ENCODE measurements at regions not wholly inside any gene's neighbourhood (a gene's known extent, or its start where the extent isn't known, plus 50 kb on each side); places are given as distances from the start of the nearest gene placed in this dataset.

- DNase-seq = no peak
- no peak for ATAC-seq
- intact Hi-C loops (cut with DNase I) = no loop called here
- no peak overlapping the region for H3K4me3 ChIP-seq
- H3K36me3 ChIP-seq = no peaks in the 10 kb centered on the region
- no peaks in the 10 kb centered on the region for H3K4me1 ChIP-seq
- no peak overlapping the region for H3K27ac ChIP-seq
- TF ChIP-seq, protein P1, sequence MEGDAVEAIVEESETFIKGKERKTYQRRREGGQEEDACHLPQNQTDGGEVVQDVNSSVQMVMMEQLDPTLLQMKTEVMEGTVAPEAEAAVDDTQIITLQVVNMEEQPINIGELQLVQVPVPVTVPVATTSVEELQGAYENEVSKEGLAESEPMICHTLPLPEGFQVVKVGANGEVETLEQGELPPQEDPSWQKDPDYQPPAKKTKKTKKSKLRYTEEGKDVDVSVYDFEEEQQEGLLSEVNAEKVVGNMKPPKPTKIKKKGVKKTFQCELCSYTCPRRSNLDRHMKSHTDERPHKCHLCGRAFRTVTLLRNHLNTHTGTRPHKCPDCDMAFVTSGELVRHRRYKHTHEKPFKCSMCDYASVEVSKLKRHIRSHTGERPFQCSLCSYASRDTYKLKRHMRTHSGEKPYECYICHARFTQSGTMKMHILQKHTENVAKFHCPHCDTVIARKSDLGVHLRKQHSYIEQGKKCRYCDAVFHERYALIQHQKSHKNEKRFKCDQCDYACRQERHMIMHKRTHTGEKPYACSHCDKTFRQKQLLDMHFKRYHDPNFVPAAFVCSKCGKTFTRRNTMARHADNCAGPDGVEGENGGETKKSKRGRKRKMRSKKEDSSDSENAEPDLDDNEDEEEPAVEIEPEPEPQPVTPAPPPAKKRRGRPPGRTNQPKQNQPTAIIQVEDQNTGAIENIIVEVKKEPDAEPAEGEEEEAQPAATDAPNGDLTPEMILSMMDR (IDR thresholded peaks at IDR 0.05) = no peak
- no peaks in the 10 kb centered on the region for H3K27me3 ChIP-seq
- no peaks in the 10 kb centered on the region for H3K9me3 ChIP-seq
These were observed 265.0 kb upstream of the GLI3 start for GRCh38 chr7:42502022-42502421.

- Histone ChIP-seq H3K27ac (no peak overlapping the region), H3K4me1 (peaks cover 6 to 12% of the 10 kb centered on the region in 2 donors), H3K9me3 (no peaks in the 10 kb centered on the region), H3K36me3 (no peaks in the 10 kb centered on the region), H3K27me3 (peaks cover 0 to 13% of the 10 kb centered on the region in 2 donors), H3K4me3 (no peak overlapping the region)
- DNase-seq (no peak), ATAC-seq (no peak)
- TF ChIP-seq, protein P1 (IDR thresholded peaks at IDR 0.05) = no peak
- intact Hi-C loops (cut with DNase I) = no loop called here
These were observed 258.2 kb upstream of the GLI3 start for GRCh38 chr7:42495256-42495655.

DNA sequence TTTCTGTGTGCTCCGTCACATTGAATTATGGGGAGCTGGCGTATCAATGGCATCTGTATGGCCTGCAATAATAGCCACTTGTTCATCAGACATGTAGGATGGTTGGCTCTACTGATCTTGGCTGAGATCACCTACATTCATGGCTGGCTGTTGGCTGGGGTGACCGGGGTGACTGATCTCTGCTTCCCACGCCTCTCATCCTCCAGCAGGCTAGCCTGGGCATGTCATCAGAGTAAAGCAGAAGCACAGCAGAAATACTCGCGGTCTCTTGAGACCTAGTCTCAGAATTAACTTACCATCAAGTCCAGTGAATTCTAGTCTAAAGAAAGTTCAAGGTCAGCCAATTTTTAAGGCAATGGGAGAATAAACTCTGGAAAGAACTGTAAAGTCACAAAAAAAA is 257.7 kb upstream of the GLI3 start:
- Histone ChIP-seq H3K36me3 (no peaks in the 10 kb centered on the region), H3K27me3 (peaks cover 0 to 13% of the 10 kb centered on the region in 2 donors), H3K4me1 (peaks cover 6 to 12% of the 10 kb centered on the region in 2 donors), H3K27ac (no peak overlapping the region), H3K9me3 (no peaks in the 10 kb centered on the region), H3K4me3 (no peak overlapping the region)
- TF ChIP-seq, protein P1 (IDR thresholded peaks at IDR 0.05) = no peak
- intact Hi-C loops (cut with DNase I) = no loop called here
- DNase-seq = no peak
- no peak for ATAC-seq

- intact Hi-C loops (cut with DNase I) = no loop called here
- ATAC-seq = no peak
- H3K36me3 ChIP-seq = no peaks in the 10 kb centered on the region
- no peaks in the 10 kb centered on the region for H3K9me3 ChIP-seq
- peak overlapping the region; percentile 43 to 65 for H3K27ac ChIP-seq
- no peak for DNase-seq
- no peak overlapping the region for H3K4me3 ChIP-seq
- TF ChIP-seq, protein P1 (IDR thresholded peaks at IDR 0.05) = no peak
- peaks cover 0 to 13% of the 10 kb centered on the region in 2 donors for H3K27me3 ChIP-seq
- peaks cover 6 to 12% of the 10 kb centered on the region in 2 donors for H3K4me1 ChIP-seq
These were observed 257.2 kb upstream of the GLI3 start for GRCh38 chr7:42494199-42494710.

DNA sequence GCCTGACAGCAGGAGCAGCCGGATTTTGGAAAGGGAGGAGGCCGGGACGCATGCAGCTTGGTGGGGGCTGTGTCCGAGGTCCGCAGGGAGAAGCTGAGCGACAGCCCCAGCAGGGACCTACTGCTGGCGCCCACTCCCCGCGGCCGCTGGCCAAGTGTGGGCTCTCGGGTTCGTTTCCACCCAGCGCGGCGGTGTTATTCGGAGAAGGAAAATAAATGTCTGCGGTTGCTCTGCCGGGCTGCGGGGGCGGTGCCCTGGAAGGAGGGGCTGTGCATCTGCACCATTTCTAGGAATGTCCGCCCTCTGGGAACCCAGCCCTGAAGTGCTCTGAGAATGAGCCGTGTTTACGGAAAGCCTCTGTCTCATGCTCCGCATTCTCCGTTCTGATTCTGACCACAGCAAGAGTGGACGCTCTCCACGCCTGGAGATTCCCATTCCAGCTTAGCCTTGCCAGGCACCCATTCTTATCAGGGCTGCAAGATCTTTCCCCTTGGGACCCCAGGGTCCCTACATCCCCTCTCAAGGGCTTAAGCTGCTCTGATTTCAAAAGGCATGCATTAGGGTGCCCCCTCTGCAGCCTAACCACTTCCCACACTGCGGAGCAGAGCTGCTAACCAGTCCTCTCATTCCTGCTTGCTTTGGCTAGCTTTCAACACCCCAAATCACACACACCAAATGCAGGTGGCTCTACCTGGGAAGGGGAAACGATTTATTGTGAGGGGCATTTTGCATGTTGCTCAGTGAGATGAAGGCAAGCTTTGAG is 256.6 kb upstream of the GLI3 start:
- peak; percentile 99 for ATAC-seq
- Histone ChIP-seq H3K36me3 (no peaks in the 10 kb centered on the region), H3K27ac (peak overlapping the region; percentile 43 to 65), H3K27me3 (peaks cover 0 to 13% of the 10 kb centered on the region in 2 donors), H3K4me3 (peak overlapping the region; percentile 20 to 27), H3K9me3 (no peaks in the 10 kb centered on the region), H3K4me1 (peaks cover 6 to 12% of the 10 kb centered on the region in 2 donors)
- TF ChIP-seq, protein P1 (IDR thresholded peaks at IDR 0.05) = no peak
- peak; percentile 69 to 87 (median 78) for DNase-seq
- intact Hi-C loops (cut with DNase I) = no loop called here
